HEK293T (cell line): ENCODE measurements at regions not wholly inside any gene's neighbourhood (a gene's known extent, or its start where the extent isn't known, plus 50 kb on each side); places are given as distances from the start of the nearest gene placed in this dataset.

Experiments
- CTCF ChIA-PET: fragments of 350-600 bp; formaldehyde crosslinking; extraction: SDS; loops from one replicate; lab custom pipeline; 2021; ENCODE audit warnings: antibody characterized with exemption, inconsistent platforms; lab: Yijun Ruan, JAX
- POLR2A ChIA-PET: fragments of 350-600 bp; formaldehyde crosslinking; extraction: SDS; loops from one replicate; lab custom pipeline; 2020; ENCODE audit warnings: antibody characterized with exemption, inconsistent platforms; lab: Yijun Ruan, JAX
- DNase-seq: peaks from one replicate; pipeline ENCODE4 v3.0.0; 2012; ENCODE audit warnings: mixed read lengths; ENCODE audit errors: extremely low spot score
- ARNT ChIP-seq: fragments of 450-650 bp; IDR thresholded peaks from 2 replicates; pipeline ENCODE4 v1.6.1; 2017; ENCODE audit warnings: mild to moderate bottlenecking
- BHLHE40 ChIP-seq: fragments of 450-650 bp; IDR thresholded peaks from 2 replicates; pipeline ENCODE4 v1.6.1; 2016; ENCODE audit warnings: mild to moderate bottlenecking, moderate library complexity, borderline replicate concordance
- CTBP1 ChIP-seq: fragments of 450-650 bp; IDR thresholded peaks from 2 replicates; pipeline ENCODE4 v1.6.1; 2016; ENCODE audit warnings: borderline replicate concordance
- ELF4 ChIP-seq: fragments of 450-650 bp; IDR thresholded peaks from 2 replicates; pipeline ENCODE4 v1.6.1; 2017; ENCODE audit warnings: antibody characterized with exemption
- FOXA1 ChIP-seq: fragments of 450-650 bp; IDR thresholded peaks from 2 replicates; pipeline ENCODE4 v1.6.1; 2016; ENCODE audit warnings: mild to moderate bottlenecking
- FOXK2 ChIP-seq: fragments of 450-650 bp; IDR thresholded peaks from 2 replicates; pipeline ENCODE4 v1.6.1; 2016; ENCODE audit warnings: mild to moderate bottlenecking
- FOXM1 ChIP-seq: fragments of 450-650 bp; IDR thresholded peaks from 2 replicates; pipeline ENCODE4 v1.6.1; 2017; ENCODE audit warnings: mild to moderate bottlenecking, borderline replicate concordance
- HDGF ChIP-seq: fragments of 450-650 bp; IDR thresholded peaks from 2 replicates; pipeline ENCODE4 v1.6.1; 2017; ENCODE audit warnings: antibody characterized with exemption, borderline replicate concordance
- L3MBTL2 ChIP-seq: fragments of 450-650 bp; conservative IDR thresholded peaks from 2 replicates; pipeline ENCODE4 v1.6.1; 2016; ENCODE audit warnings: mild to moderate bottlenecking
- LEF1 ChIP-seq: fragments of 450-650 bp; IDR thresholded peaks from 2 replicates; pipeline ENCODE4 v1.6.1; 2017; ENCODE audit warnings: mild to moderate bottlenecking, borderline replicate concordance
- NFRKB ChIP-seq: fragments of 450-650 bp; IDR thresholded peaks from 2 replicates; pipeline ENCODE4 v1.6.1; 2016; ENCODE audit warnings: mild to moderate bottlenecking, moderate library complexity
- PKNOX1 ChIP-seq: fragments of 450-650 bp; IDR thresholded peaks from 2 replicates; pipeline ENCODE4 v1.6.1; 2016
- SP1 ChIP-seq: fragments of 450-650 bp; IDR thresholded peaks from 2 replicates; pipeline ENCODE4 v1.6.1; 2017
- SUZ12 ChIP-seq: fragments of 450-650 bp; IDR thresholded peaks from 2 replicates; pipeline ENCODE4 v1.6.1; 2016; ENCODE audit warnings: mild to moderate bottlenecking
- TARDBP ChIP-seq: fragments of 450-650 bp; IDR thresholded peaks from 2 replicates; pipeline ENCODE4 v1.6.1; 2016
- ZNF384 ChIP-seq: fragments of 450-650 bp; IDR thresholded peaks from 2 replicates; pipeline ENCODE4 v1.6.1; 2016

GRCh38 chr13:39111145-39111544 lies 72.9 kb downstream of the NHLRC3 start:
- no peak for DNase-seq
- ChIA-PET POLR2A (no interaction called here), CTCF (no interaction called here)
- no peak for TF ChIP-seq BHLHE40
- TF ChIP-seq TARDBP = no peak
- no peak for TF ChIP-seq LEF1
- no peak for TF ChIP-seq L3MBTL2
- no peak for TF ChIP-seq FOXM1

- POLR2A ChIA-PET = no interaction called here
- TF ChIP-seq CTBP1 = no peak
- TF ChIP-seq LEF1 = no peak
- no peak for TF ChIP-seq FOXM1
- TF ChIP-seq L3MBTL2 = no peak
- no peak for TF ChIP-seq ZNF384
- no peak for TF ChIP-seq SP1
- no peak for TF ChIP-seq ELF4
- no peak for TF ChIP-seq HDGF
- no peak for TF ChIP-seq TARDBP
- TF ChIP-seq BHLHE40 = no peak
- TF ChIP-seq FOXA1 = no peak
- TF ChIP-seq ARNT = no peak
- no peak for TF ChIP-seq NFRKB
- DNase-seq = no peak
These were observed 81.2 kb downstream of the NHLRC3 start for GRCh38 chr13:39119422-39119821.

GRCh38 chr13:39123578-39123977 lies 85.3 kb downstream of the NHLRC3 start:
- no peak for DNase-seq
- TF ChIP-seq PKNOX1 = no peak
- no peak for TF ChIP-seq NFRKB
- no peak for TF ChIP-seq FOXK2
- no peak for TF ChIP-seq TARDBP
- TF ChIP-seq SP1 = no peak
- TF ChIP-seq SUZ12 = no peak
- TF ChIP-seq FOXA1 = no peak
- no peak for TF ChIP-seq ARNT
- TF ChIP-seq LEF1 = no peak
- no peak for TF ChIP-seq ELF4
- no peak for TF ChIP-seq HDGF
- TF ChIP-seq CTBP1 = no peak
- TF ChIP-seq ZNF384 = no peak
- no peak for TF ChIP-seq FOXM1
- TF ChIP-seq L3MBTL2 = no peak
- no peak for TF ChIP-seq BHLHE40
- ChIA-PET CTCF (no interaction called here), POLR2A (no interaction called here)

More at GRCh38 chr13:39119422-39119821, 81.2 kb downstream of the NHLRC3 start:
- CTCF ChIA-PET = no interaction called here

GRCh38 chr13:39129213-39129612 lies 91.0 kb downstream of the NHLRC3 start:
- CTCF ChIA-PET = no interaction called here
- TF ChIP-seq FOXM1 (no peak), SP1 (no peak), BHLHE40 (no peak), FOXA1 (no peak), SUZ12 (no peak), PKNOX1 (no peak), FOXK2 (no peak), HDGF (no peak), NFRKB (no peak), ZNF384 (no peak), ELF4 (no peak), LEF1 (no peak), ARNT (no peak), TARDBP (no peak), CTBP1 (no peak), L3MBTL2 (no peak)
- POLR2A ChIA-PET = no interaction called here
- DNase-seq = no peak

GRCh38 chr13:39130301-39130700 lies 92.0 kb downstream of the NHLRC3 start:
- ChIA-PET POLR2A (no interaction called here), CTCF (no interaction called here)
- TF ChIP-seq FOXM1 = no peak
- TF ChIP-seq NFRKB = no peak
- no peak for TF ChIP-seq HDGF
- no peak for TF ChIP-seq BHLHE40
- TF ChIP-seq FOXK2 = no peak
- TF ChIP-seq ELF4 = no peak
- TF ChIP-seq SUZ12 = no peak
- no peak for DNase-seq

- TF ChIP-seq HDGF = no peak
- no peak for DNase-seq
- CTCF ChIA-PET = interaction anchor here (1.6 kb wide), 1 partner anchor 13 kb away, joined by 3 read pairs; no protein-coding TSS in a partner anchor
- POLR2A ChIA-PET = no interaction called here
These were observed 94.3 kb downstream of the NHLRC3 start for GRCh38 chr13:39132286-39133230.

- TF ChIP-seq L3MBTL2 = no peak
- TF ChIP-seq FOXA1 = no peak
- no peak for TF ChIP-seq FOXK2
- no peak for TF ChIP-seq SP1
- TF ChIP-seq SUZ12 = no peak
- TF ChIP-seq ARNT = no peak
- TF ChIP-seq BHLHE40 = no peak
- TF ChIP-seq FOXM1 = no peak
- no peak for TF ChIP-seq ZNF384
- no peak for TF ChIP-seq NFRKB
- no peak for TF ChIP-seq PKNOX1
- no peak for TF ChIP-seq CTBP1
- TF ChIP-seq ELF4 = no peak
- TF ChIP-seq TARDBP = no peak
- ChIA-PET POLR2A (no interaction called here), CTCF (interaction anchor here (0.7 to 1.6 kb wide), 2 partner anchors 12 to 41 kb away, joined by 3 to 4 read pairs; no protein-coding TSS in a partner anchor)
- no peak for DNase-seq
These were observed 95.5 kb downstream of the NHLRC3 start for GRCh38 chr13:39133781-39134180.
